GM10248 (cell line): ENCODE measurements at regions not wholly inside any gene's neighbourhood (a gene's known extent, or its start where the extent isn't known, plus 50 kb on each side); places are given as distances from the start of the nearest gene placed in this dataset.

Experiments
- CTCF ChIA-PET: fragments of 300-600 bp; sonication (Branson Sonifier 250); formaldehyde crosslinking; extraction: SDS; loops from one replicate; lab custom pipeline; 2021; ENCODE audit warnings: antibody characterized with exemption; lab: Yijun Ruan, JAX
- POLR2A ChIA-PET: fragments of 350-650 bp; sonication (Branson Sonifier 250); formaldehyde crosslinking; extraction: SDS; loops from one replicate; lab custom pipeline; 2020; ENCODE audit warnings: antibody characterized with exemption; lab: Yijun Ruan, JAX
- DNase-seq: peaks from one replicate; pipeline ENCODE4 v3.0.0; 2012; ENCODE audit errors: extremely low spot score
- CTCF ChIP-seq: IDR thresholded peaks from 2 replicates; pipeline ENCODE4 v1.5.1; 2012; ENCODE audit warnings: mild to moderate bottlenecking, low read depth; ENCODE audit errors: extremely low read depth, missing control alignments, control extremely low read depth

DNA sequence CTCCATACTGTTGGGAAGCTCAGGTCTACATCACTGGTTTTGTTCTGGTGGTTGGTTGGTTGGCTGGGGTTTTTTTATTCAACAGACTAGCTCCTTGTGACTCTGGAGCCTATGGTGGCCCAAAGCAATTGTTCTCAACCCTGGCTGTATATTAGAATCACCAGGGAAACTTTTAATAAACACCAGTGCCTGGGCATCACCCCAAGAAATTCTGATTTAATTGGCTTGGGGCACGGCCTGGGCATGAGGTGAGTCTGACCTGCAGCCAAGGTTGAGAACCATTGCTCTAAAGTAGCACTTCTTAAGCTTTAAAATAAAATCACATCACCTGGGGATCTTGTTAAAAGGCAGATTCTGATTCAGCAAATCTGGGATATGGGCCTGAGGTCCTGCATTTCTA is 184.1 kb downstream of the C1D start:
- POLR2A ChIA-PET, result no interaction called here
- no peak for TF ChIP-seq CTCF
- no peak for DNase-seq
- CTCF ChIA-PET, result interaction anchor here (0.8 to 3.1 kb wide), 3 partner anchors 8 to 41 kb away, joined by 3 to 14 read pairs (median 4); no protein-coding TSS in a partner anchor

DNA sequence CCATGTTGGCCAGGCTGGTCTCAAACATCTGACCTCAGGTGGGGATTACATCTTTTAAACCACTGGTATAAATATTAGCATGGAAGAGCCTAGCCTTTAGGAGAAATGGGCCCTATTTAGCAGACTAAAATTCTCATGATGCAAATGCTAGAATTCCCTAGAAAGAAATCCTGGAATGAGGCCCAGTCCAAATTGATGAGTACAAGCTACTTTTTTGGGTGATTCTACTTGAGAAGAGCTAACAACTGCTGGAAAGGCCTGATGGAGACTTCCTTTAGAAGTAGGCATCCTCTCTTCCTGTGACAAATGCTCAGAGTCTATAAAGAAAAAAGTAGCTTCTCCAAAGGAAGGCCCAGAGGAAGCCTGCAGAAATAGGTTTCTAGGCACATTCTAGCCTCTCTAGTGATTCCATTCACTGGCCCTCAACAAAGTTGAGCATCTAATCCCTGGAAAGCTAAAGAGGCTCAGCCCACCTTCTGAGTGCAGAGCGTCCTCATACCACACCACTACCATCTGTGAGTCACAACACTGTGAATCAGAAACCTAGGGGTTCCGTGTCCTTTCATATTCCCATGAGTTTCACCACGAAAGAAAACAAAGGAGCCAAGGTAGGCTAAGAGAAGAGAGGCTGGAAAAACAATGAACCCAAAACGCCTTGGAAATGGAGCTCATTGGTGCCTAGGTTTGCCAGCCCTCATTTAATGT is 183.1 kb downstream of the C1D start:
- no peak for TF ChIP-seq CTCF
- ChIA-PET POLR2A (no interaction called here), CTCF (interaction anchor here (0.9 to 3.1 kb wide), 2 partner anchors 9 kb away, joined by 3 to 14 read pairs; no protein-coding TSS in a partner anchor)
- no peak for DNase-seq

DNA sequence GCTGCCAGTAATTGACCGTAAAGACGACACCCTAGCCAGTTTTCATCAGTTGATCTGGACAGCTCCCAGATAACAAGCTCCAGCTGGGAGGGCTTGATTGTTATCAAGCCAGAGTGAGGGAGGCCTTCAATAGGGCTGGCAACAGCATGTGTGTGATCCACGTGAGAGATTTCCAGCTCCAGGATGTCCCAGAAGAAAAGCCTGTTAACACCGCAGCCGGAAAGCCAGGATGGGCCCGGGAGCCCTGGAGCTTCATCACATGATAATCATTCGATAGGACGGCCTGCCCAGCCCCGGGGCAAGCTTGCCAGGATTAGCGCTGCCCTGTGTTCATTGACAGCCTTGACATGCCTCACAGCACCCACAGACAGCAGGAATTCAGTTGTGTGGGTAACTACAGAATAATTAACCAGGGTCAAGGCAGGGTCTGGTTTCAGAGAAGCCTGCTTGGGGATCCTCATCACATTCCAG is 182.5 kb downstream of the C1D start:
- ChIA-PET CTCF (interaction anchor here (3.1 kb wide), 1 partner anchor 10 kb away, joined by 14 read pairs; no protein-coding TSS in a partner anchor), POLR2A (no interaction called here)
- no peak for TF ChIP-seq CTCF
- no peak for DNase-seq

GRCh38 chr2:67881816-67882215 is 181.0 kb downstream of the C1D start:
- POLR2A ChIA-PET, result no interaction called here
- no peak for TF ChIP-seq CTCF
- CTCF ChIA-PET, result no interaction called here
- no peak for DNase-seq

GRCh38 chr2:67883316-67884087 is 179.3 kb downstream of the C1D start:
- TF ChIP-seq CTCF, result no peak
- DNase-seq, result no peak
- CTCF ChIA-PET, result interaction anchor here (1.2 to 1.3 kb wide), 3 partner anchors 11 to 59 kb away, joined by 3 to 4 read pairs (median 3); no protein-coding TSS in a partner anchor
- POLR2A ChIA-PET, result no interaction called here

DNA sequence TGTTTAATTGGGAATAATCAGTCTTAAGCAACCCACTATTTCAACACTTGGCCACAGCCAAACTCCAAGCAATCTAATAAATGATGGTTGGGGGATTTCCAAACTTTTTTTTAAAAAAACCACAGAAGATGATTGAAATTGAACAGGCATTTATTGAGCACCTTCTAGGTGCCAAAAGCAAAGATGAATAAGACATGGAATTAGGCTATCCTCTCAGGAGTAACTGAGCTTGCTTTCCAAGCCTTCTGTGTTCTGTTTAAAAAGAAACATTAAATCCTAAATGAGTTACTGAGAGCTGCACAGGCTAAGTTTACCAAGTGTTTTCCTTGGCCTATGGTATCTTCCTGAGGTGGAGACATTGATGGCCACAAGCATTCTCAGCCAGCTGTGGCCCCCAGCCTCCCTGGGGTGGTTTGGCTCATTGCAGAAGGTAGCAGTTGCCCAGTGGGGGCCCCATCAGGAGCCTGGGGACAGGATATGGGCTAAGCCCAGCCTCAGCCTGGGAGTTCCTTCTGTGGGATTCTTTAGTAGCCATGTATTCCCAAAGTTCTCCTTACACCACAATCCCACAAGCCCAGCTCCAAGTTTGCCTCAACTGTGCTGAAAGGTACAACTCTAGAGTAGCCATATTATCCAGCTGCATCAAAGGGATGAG is 174.3 kb downstream of the C1D start:
- no peak for DNase-seq
- no peak for TF ChIP-seq CTCF
- CTCF ChIA-PET, result interaction anchor here (1.1 to 1.3 kb wide), 3 partner anchors 9 to 98 kb away, joined by 3 read pairs; no protein-coding TSS in a partner anchor
- POLR2A ChIA-PET, result no interaction called here
